ENCODE measurements at regions not wholly inside any gene's neighbourhood (a gene's known extent, or its start where the extent isn't known, plus 50 kb on each side); places are given as distances from the start of the nearest gene placed in this dataset.

DNA sequence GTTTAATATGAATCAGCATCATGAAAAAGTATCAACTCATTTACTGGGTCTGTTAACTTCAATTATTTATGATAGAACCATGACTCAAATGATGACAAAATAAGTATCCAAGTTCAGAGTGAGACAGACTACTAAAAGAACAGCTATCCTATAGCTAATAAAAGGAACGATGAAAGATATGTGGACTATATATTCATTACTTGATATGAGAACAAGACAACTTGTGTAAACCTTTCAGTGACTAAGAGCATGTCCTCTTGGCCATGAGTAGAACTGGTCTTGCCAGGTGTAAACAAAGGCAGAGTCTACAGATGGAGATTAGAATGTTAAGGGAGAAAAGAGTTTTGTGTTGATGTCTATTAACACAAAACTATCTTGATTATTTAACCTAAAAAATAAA is 360.4 kb upstream of the ZC3H15 start:
- no peak for DNase-seq (ENCODE audit: low read depth)
- no peak overlapping the region for H3K4me3 ChIP-seq (ENCODE audit: low read depth, low read length)

DNA sequence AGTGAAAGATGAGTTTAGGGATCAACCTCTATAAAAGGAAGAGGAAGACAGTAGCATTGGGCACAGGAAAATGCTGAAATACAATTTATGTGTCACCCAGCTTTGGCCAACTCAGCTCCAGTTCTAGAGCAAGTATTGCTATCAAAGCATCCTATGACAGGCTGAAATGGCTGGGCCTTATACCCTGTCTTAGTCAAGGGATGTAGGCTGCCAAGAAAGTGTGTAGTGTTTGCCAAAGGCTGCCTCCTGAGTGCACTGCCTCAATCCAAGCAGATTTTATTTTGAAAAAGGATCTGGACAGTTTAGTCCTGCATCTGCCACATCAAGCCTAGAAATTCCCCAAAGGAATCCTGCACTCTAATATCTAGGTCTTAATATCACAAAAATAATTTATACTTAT is 359.9 kb upstream of the ZC3H15 start:
- no peak for DNase-seq (ENCODE audit: low read depth)
- TF ChIP-seq MYC (IDR thresholded peaks at IDR 0.05; ENCODE audit: low read depth, low read length) (no peak), CTCF (IDR thresholded peaks at IDR 0.05; ENCODE audit: low read depth, low read length) (no peak), POLR2A (IDR thresholded peaks at IDR 0.05; ENCODE audit: extremely low read depth, insufficient read length) (no peak)
- no peak overlapping the region for H3K4me3 ChIP-seq (ENCODE audit: low read depth, low read length)

More for the DNA sequence above, 360.4 kb upstream of the ZC3H15 start:
- TF ChIP-seq POLR2A (IDR thresholded peaks at IDR 0.05; ENCODE audit: extremely low read depth, insufficient read length) (no peak), MAX (IDR thresholded peaks at IDR 0.05; ENCODE audit: low read depth, low read length) (no peak), MYC (IDR thresholded peaks at IDR 0.05; ENCODE audit: low read depth, low read length) (no peak), CTCF (IDR thresholded peaks at IDR 0.05; ENCODE audit: low read depth, low read length) (no peak)

- no peak overlapping the region for H3K4me3 ChIP-seq (ENCODE audit: low read depth, low read length)
- no peak for TF ChIP-seq CTCF (IDR thresholded peaks at IDR 0.05; ENCODE audit: low read depth, low read length)
- TF ChIP-seq MAX (IDR thresholded peaks at IDR 0.05; ENCODE audit: low read depth, low read length), result no peak
- TF ChIP-seq MYC (IDR thresholded peaks at IDR 0.05; ENCODE audit: low read depth, low read length), result no peak
- no peak for TF ChIP-seq POLR2A (IDR thresholded peaks at IDR 0.05; ENCODE audit: extremely low read depth, insufficient read length)
- no peak for DNase-seq (ENCODE audit: low read depth)
These were observed 356.1 kb upstream of the ZC3H15 start for GRCh38 chr2:186129767-186130581.

DNA sequence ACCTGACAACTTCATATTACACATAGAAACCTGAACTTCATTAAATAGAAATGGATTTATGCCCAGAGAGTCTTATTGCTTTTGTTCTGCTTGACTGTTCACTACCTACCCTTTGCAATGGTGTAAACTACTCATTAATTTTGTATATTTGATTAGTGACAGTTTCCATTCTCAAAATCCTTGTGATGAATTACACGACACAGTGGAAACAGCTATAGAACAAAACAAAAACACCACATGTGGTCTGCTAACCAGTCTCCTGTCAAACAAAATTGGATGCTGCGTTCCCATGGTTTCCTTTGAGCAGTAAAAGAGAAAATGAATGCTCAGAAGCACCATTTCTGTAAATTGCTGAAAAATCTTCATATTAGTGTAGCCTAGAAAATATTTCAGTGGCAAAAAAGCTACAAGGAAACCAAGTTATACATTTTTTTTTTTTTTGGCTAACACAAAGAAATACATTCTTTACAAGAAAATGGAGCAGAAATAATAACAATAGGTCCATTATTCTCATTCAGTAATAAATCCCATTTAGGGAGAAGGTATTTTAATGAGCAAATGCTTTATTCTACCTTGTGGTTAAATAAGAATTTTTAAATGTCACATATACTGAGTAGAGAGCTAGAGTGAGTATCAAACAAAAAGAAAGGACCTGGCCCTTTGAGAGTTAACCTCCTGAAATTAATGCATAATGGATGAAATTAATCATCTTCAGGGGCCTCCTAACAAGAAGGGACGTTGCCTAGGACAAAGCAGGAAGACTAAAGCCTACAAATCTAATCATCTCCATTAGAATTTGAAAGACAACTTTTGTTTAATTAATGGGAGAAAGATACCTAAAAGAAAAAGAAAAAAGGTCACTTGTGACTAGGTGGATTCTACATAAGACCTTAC is 355.1 kb upstream of the ZC3H15 start:
- TF ChIP-seq MYC (IDR thresholded peaks at IDR 0.05; ENCODE audit: low read depth, low read length) (no peak), MAX (IDR thresholded peaks at IDR 0.05; ENCODE audit: low read depth, low read length) (no peak), POLR2A (IDR thresholded peaks at IDR 0.05; ENCODE audit: extremely low read depth, insufficient read length) (no peak), CTCF (IDR thresholded peaks at IDR 0.05; ENCODE audit: low read depth, low read length) (no peak)
- H3K4me3 ChIP-seq (ENCODE audit: low read depth, low read length), result no peak overlapping the region
- DNase-seq (ENCODE audit: low read depth), result no peak

DNA sequence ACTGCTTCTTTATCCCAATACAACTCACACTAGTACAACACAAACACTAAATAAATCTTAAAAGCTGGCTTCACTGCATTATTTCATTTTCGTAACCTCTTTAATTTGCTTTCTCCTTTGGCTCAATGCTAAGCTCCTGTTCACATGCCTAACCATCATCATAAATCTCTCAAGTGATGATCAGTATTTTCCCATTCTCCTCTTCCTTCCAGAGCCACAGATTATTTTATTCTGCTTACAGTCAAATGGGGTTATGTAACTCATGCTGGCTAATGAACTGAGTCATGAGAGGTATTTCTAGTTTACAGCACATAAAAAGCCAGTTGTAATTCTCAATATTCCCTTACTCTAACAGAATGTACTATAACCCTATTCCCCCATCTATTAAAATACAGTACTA is 350.4 kb upstream of the ZC3H15 start:
- no peak for DNase-seq (ENCODE audit: low read depth)
- H3K4me3 ChIP-seq (ENCODE audit: low read depth, low read length), result no peak overlapping the region
- TF ChIP-seq MYC (IDR thresholded peaks at IDR 0.05; ENCODE audit: low read depth, low read length), result no peak
- no peak for TF ChIP-seq CTCF (IDR thresholded peaks at IDR 0.05; ENCODE audit: low read depth, low read length)
- no peak for TF ChIP-seq POLR2A (IDR thresholded peaks at IDR 0.05; ENCODE audit: extremely low read depth, insufficient read length)
- TF ChIP-seq MAX (IDR thresholded peaks at IDR 0.05; ENCODE audit: low read depth, low read length), result no peak
